Fibroblast of upper back skin (primary cell): ENCODE measurements at regions not wholly inside any gene's neighbourhood (a gene's known extent, or its start where the extent isn't known, plus 50 kb on each side); places are given as distances from the start of the nearest gene placed in this dataset.

Experiments used
- DNase-seq: peaks from one replicate; pipeline ENCODE4 v3.0.0-alpha.2; 2013

DNA sequence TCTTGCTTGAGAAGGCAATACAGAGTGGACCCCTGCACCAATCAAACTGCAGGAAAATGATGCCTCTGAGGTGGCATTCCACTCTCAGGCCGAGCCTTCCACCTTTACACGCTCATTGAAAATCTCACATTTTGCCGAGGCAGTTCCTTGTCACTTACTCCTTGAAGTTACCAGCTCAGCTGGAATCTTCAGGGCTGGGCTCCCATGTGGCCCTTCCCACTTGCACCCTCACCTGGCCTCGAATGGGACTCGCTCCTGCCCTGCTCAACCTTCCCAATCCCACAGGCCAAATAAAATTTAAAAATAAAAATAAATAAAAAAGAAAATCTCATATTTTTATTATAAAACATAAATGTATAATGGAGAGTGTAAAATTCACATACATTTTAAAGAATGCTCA, 790.7 kb upstream of the COBL start:
- no peak for DNase-seq

DNA sequence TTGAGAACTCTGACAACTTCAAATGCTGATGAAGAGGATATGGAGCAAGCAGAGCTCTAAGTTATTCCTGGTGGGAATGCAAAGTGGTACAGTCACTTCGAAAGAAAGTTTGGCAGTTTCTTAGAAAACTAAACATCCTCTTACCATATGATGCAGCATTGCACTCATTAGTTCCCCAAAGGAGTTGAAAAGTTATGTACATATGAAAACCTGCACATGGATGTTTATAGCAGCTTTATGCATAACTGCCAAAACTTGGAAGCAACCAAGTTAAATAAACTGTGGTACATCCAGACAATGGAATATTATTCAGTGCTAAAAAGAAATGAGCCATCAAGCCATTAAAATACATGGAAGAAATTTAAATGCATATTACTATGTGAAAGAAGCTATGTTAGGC, 779.3 kb upstream of the COBL start:
- no peak for DNase-seq

- no peak for DNase-seq
Measured at GRCh38 chr7:52091996-52092395, 775.4 kb upstream of the COBL start.

DNA sequence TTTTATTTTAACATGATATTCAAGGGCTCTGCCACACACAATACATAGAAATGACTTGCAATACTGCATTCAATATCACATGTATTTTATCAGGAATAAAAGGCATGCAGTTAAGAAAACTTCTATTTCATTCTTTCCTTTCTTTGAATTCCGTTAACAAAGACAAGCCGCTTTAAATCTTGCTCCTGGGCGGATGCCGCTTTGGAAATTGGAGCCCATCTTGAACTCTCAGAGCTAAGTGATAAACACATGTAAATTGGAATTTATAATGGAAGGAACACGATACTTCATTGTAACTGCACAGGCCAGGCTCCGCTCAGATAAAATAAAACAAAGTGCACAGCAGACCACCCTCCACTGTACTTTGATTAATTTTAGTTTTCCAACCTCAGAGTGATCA, 774.5 kb upstream of the COBL start:
- DNase-seq: no peak

DNA sequence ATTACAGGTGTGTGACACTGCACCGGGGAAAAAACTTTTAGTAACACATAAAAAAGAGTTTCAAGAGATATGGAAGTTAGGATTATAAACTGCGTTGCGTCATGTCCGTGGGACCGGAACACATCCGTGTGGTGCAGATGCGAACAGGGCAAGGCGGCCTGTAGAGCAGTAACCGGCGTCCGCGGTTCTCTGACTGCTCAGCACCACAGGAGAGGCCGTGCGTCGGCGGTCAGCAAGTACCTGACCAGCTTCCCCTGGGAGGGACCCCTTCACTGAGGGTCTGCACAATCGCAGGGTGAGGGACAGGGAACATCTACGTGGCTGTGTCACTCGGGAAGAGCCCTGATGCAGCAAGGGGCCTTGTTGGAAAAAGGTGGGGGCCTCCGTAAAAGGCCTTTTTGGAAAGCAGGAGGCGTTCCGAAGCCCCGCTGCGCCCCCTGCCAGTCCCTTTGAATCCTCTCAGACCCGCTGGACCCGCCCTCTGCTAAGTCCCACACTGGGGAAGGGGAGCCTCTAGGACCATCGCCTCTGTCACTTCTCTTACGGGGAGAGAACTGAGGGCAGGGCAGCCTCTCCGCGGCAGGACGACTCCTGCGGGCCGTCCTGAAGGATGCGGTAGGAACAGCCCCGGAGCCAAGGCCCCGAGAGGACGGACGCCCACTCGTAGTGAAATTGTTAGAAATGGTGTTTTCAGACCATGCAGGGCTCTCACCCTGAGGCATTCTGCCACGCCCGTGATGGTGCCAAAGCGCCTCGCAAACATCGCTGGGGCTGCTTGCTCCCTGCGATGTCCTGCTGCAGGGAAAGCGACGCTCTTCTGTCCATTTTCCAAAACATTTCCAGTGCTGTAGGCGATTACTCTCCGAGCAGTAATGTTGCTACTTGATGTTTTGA, 771.6 kb upstream of the COBL start:
- DNase-seq: no peak

DNA sequence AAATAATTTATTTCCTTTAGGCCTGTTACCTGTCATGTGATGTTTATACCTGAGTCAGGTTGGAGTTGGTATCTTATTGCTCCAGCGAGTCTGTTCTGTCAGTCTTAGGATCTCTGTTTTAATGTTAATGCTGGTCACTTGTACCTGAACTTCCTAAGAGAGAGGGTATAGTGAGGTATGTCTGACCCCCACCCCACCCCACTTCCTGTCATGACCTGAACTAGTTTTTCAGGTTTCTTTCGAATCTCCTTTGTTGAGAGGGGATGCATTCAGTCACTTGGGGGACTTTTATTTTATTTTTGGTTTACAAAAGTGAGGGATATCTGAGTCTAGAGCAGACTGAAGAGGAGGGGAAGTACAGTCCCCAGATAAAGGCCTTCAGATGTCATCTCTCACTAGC, 769.0 kb upstream of the COBL start:
- DNase-seq: no peak

- no peak for DNase-seq
Measured at GRCh38 chr7:52080493-52080892, 763.9 kb upstream of the COBL start.

- no peak for DNase-seq
Measured at GRCh38 chr7:52079726-52080125, 763.1 kb upstream of the COBL start.

- DNase-seq: no peak
Measured at GRCh38 chr7:52077571-52077970, 761.0 kb upstream of the COBL start.

- DNase-seq: no peak
Measured at GRCh38 chr7:52074912-52075311, 758.3 kb upstream of the COBL start.

DNA sequence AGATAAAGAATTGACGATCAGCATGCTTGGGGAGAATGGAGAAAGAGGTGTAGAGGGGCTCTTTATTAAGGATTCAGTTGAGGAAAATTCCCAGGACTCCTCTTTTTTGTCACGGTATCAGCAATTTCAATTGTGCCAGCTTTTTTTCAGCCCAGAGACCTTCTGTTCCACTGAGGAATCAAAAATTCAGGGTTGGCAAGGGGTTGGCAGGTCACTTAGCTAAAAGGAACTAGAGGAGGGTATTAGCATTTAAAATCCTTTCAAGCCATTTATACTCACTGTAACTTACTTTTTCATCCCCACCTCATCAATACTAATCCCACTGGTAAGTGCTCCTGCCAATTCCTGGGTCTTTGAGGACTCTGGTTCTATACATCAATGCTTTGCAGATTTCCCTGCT, 757.5 kb upstream of the COBL start:
- DNase-seq: no peak

DNA sequence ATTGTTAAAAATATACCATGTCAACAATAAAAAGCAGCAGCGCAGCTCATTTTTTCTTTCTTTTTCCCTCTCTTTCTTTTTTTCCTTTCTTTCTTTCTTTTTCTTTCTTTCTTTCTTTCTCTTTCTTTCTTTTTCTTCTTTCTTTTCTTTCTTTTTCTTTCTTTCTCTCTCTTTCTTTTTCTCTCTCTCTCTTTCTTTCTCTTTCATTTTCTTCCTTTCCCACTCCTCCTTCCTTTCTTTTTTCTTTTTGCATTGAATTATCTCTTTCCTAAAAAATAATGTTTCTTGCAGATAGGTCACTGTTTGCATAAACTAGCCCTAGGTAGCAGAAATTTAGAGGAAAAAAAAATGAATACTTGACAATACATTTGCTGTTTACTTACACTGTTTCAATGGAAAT, 755.1 kb upstream of the COBL start:
- no peak for DNase-seq

GRCh38 chr7:52064493-52064892, 747.9 kb upstream of the COBL start:
- DNase-seq: no peak

DNA sequence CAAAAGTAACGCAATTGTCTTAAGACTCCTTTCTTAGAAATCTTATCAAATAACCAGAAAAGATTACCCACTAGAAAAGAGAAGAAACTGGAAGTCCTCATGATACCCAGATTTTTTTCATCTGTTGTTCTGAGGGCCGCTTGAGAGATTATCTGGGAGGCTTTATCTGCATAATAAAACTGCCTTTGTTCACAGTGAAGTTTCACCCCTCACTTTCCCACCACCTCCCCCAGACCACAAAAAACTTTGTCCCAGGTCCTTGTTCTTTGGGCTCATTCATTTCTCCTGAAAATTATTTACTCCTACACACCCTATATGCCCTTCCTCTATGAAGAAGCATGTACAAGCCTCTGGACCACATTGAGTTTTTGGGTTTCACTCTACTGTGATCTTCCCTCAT, 745.1 kb upstream of the COBL start:
- no peak for DNase-seq

DNA sequence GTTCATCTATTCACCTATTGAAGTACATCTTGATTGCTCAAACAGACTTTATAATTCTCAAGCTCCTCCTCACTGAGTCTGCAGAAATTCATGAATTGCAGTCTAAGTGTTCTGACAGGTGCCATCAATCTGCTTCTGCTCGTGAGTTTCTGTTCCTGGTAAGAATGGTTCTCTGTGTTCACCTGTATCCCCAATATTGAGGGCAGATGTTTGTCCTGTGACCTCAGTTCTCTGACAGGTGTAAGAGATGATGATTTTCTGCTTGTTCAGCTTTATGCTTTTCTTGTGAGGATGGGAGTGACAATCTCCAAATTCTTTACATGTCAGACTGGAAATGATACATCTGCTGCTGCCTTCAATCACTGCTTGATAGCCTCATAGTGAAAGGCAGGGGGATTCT, 736.9 kb upstream of the COBL start:
- DNase-seq: no peak

DNA sequence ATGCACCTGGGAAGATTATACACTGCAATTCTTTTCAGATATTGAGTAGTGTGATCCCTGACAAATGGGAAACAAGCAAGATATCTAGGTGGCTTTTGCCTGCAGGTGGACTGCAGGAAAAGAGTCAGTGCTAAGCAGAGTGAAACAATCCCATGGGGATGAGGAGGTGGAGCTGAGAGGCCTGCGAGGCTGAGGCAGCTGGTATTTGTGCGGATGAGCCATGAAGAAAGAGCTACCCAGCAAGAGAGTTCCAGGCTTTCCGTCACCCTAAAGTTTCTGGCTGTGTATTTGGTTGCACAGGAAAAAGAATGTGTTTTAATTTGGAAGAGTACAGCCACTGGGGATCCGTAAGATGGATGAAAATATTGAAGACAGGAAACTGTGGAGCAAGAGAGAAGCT, 714.1 kb upstream of the COBL start:
- no peak for DNase-seq

DNA sequence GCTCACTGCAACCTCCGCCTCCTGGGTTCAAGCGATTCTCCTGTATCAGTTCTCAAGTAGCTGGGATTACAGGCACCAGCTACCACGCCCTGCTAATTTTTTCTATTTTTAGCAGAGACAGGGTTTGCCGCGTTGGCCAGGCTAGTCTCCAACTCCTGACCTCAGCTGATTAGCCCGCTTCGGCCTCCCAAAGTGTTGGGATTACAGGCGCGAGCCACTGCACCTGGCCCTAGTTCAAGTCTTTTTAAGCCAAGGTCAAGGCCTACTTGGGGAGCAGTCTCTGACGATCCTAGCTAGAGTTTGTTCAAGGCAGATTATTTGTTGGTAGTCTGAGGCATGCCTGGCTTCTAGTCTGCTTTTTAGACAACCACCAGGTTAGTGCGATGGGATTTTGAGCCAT, 709.5 kb upstream of the COBL start:
- no peak for DNase-seq

DNA sequence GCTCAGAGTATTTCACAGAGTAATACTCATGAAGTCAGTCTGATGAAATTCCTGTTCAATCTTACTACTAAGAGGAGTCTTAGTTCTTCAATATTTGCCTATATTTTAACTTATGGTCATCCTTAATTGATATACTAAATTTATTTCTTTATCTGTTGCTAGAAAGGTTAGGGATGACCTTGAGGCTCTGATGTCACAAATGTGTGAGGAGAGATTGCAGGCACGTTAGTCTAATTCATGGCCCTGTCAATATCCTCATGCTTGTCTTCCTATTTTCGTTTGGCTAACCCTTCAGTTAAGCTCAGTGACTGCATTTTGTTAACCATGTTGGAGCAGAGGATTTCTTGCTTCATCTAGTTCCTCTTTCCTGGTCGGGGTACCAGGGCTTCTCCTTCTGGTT, 704.7 kb upstream of the COBL start:
- DNase-seq: no peak

DNA sequence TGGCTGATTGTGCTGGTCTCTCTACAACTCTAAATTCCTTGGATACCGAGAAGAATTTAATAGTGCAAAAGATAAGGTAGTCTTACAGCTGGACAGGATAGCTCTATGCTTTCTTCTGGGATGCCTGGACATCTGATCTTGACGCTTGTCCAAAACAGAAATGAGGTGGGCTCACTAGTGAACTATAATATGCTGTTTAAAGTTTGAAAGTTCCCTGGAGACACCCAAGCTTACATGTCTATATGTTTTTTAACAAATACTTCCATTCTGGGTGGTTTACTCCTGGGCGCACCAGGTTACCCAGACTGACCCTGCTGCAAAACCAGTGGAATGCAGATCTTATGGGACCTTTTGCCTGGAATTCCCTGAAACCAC, 702.1 kb upstream of the COBL start:
- DNase-seq: no peak

- no peak for DNase-seq
Measured at GRCh38 chr7:52017802-52018679, 701.4 kb upstream of the COBL start.

- DNase-seq: no peak
Measured at GRCh38 chr7:52009181-52009580, 692.6 kb upstream of the COBL start.

- DNase-seq: no peak
Measured at GRCh38 chr7:52006674-52007073, 690.1 kb upstream of the COBL start.

GRCh38 chr7:52005613-52006012, 689.0 kb upstream of the COBL start:
- no peak for DNase-seq

DNA sequence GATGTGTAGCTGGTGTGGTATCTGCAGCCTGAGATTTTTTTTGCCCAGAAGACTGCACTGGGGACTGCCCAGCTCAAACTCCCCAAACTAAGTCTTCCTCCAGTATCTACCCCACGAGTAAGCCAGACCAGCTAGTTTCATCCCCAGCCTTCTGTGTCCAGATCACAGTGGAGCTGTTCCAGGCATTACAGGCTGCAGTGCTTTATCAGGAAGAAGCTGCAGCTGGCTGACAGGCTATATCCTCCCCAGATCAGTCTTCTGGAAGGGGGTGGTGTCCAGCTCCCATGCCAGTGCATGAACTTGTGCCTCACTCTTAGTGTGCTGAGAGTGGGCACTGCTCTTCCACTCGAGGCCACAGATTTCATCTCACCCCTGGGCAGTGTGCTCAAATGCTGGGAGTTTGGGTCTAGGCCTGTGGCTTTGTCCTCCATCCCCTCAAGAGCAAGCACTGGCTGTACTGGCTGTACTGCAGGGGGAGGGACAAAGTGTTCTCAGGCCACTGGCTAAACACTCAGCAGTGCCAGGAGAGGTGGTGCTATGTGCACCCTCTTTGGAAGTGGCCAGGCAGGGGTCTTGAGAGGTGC, 679.1 kb upstream of the COBL start:
- no peak for DNase-seq
